GM23338 (cell line): ENCODE measurements at regions not wholly inside any gene's neighbourhood (a gene's known extent, or its start where the extent isn't known, plus 50 kb on each side); places are given as distances from the start of the nearest gene placed in this dataset.
A peak's percentile ranks its signal among the peaks of the same experiment; 100 is the strongest.

Experiments used
- ATAC-seq: fragments of 200-7000 bp; cut with Tn5 transposase; 3 replicates; pipeline ENCODE4 v1.9.1; 2020
- DNase-seq: peaks from one replicate; pipeline ENCODE4 v3.0.0-alpha.2; 2015; ENCODE audit warnings: low spot score
- H2AFZ ChIP-seq: fragments of 200-600 bp; sonication (generic); 2 replicates; pipeline ENCODE4 v1.8.0; 2016; ENCODE audit warnings: antibody characterized with exemption, mild to moderate bottlenecking, moderate library complexity
- H3F3A ChIP-seq: fragments of 200-600 bp; sonication (generic); replicated peaks from 2 replicates; pipeline ENCODE4 v1.8.0; 2017; ENCODE audit warnings: antibody characterized with exemption, mixed run types, low read depth
- H3K27ac ChIP-seq: fragments of 200-600 bp; sonication (generic); 2 replicates; pipeline ENCODE4 v1.6.1; 2016; ENCODE audit warnings: low read depth
- H3K27me3 ChIP-seq: fragments of 200-600 bp; sonication (generic); 2 replicates; pipeline ENCODE4 v1.8.0; 2016; ENCODE audit warnings: mild to moderate bottlenecking, mixed run types, moderate library complexity; ENCODE audit not compliant: insufficient read depth
- H3K36me3 ChIP-seq: fragments of 200-600 bp; sonication (generic); 2 replicates; pipeline ENCODE4 v1.8.0; 2016; ENCODE audit warnings: mild to moderate bottlenecking; ENCODE audit not compliant: insufficient read depth
- H3K4me1 ChIP-seq: fragments of 200-600 bp; sonication (generic); 2 replicates; pipeline ENCODE4 v1.8.0; 2016; ENCODE audit warnings: mild to moderate bottlenecking, moderate library complexity; ENCODE audit not compliant: insufficient read depth
- H3K4me2 ChIP-seq: fragments of 200-600 bp; sonication (generic); 2 replicates; pipeline ENCODE4 v1.7.1; 2017; ENCODE audit warnings: mixed run types
- H3K4me3 ChIP-seq: fragments of 200-600 bp; sonication (generic); 2 replicates; pipeline ENCODE4 v1.6.1; 2016; ENCODE audit warnings: mixed run types
- H3K79me2 ChIP-seq: fragments of 200-600 bp; sonication (generic); replicated peaks from 2 replicates; pipeline ENCODE4 v1.8.0; 2017; ENCODE audit warnings: mild to moderate bottlenecking; ENCODE audit not compliant: insufficient read depth
- H3K9me2 ChIP-seq: fragments of 200-600 bp; sonication (generic); 2 replicates; pipeline ENCODE4 v1.8.0; 2017; ENCODE audit not compliant: insufficient read depth
- H4K20me1 ChIP-seq: fragments of 200-600 bp; sonication (generic); replicated peaks from 2 replicates; pipeline ENCODE4 v1.8.0; 2017; ENCODE audit warnings: mild to moderate bottlenecking; ENCODE audit not compliant: insufficient read depth
- H3K27ac Mint-ChIP-seq: 2 replicates; pipeline ENCODE4 v1.8.0; 2020; ENCODE audit warnings: inconsistent platforms, mild to moderate bottlenecking, moderate library complexity, mixed read lengths
- H3K27me3 Mint-ChIP-seq: 3 replicates; pipeline ENCODE4 v1.8.0; 2022; ENCODE audit warnings: low read depth, mild to moderate bottlenecking, moderate library complexity, mixed read lengths, inconsistent platforms; ENCODE audit not compliant: insufficient read depth, poor library complexity
- H3K36me3 Mint-ChIP-seq: 3 replicates; pipeline ENCODE4 v1.8.0; 2021; ENCODE audit warnings: low read depth, mild to moderate bottlenecking, inconsistent platforms, moderate library complexity, mixed read lengths
- H3K4me1 Mint-ChIP-seq: 3 replicates; pipeline ENCODE4 v1.8.0; 2020; ENCODE audit warnings: mild to moderate bottlenecking, inconsistent platforms, mixed read lengths
- H3K4me3 Mint-ChIP-seq: 3 replicates; pipeline ENCODE4 v1.8.0; 2021; ENCODE audit warnings: moderate library complexity, mild to moderate bottlenecking, inconsistent platforms, mixed read lengths
- H3K9me3 Mint-ChIP-seq: 3 replicates; pipeline ENCODE4 v1.8.0; 2020; ENCODE audit warnings: moderate library complexity, mild to moderate bottlenecking, inconsistent platforms, mixed read lengths
- CREB1 ChIP-seq: fragments of 250-450 bp; sonication (Bioruptor Pico); IDR thresholded peaks from 2 replicates; pipeline ENCODE4 v1.5.0; 2020; ENCODE audit warnings: low read depth, mild to moderate bottlenecking, moderate library complexity
- CTCF ChIP-seq, 2 experiments: fragments of 200-600 bp in 1 of 2; sonication (generic) in 1 of 2; conservative IDR thresholded peaks; 2 replicates each; pipeline versions ENCODE4 v1.5.1 to v1.6.1; 2016 to 2017; ENCODE audit warnings: antibody characterized with exemption in 2 of 2, low read depth in 2 of 2, mild to moderate bottlenecking in 2 of 2, moderate library complexity in 1 of 2
- ETS1 ChIP-seq: IDR thresholded peaks from 2 replicates; pipeline ENCODE4 v1.6.1; 2016; ENCODE audit warnings: antibody characterized with exemption
- EZH2phosphoT487 ChIP-seq: fragments of 200-600 bp; sonication (generic); IDR thresholded peaks from one replicate; pipeline ENCODE4 v1.8.1; 2018; ENCODE audit warnings: antibody characterized with exemption; ENCODE audit not compliant: unreplicated experiment
- JUNB ChIP-seq: IDR thresholded peaks from one replicate; pipeline ENCODE4 v1.6.1; 2016; ENCODE audit warnings: antibody characterized with exemption; ENCODE audit not compliant: unreplicated experiment
- POLR2AphosphoS5 ChIP-seq: IDR thresholded peaks from 2 replicates; pipeline ENCODE4 v1.6.1; 2016; ENCODE audit warnings: antibody characterized with exemption, low read depth
- REST ChIP-seq: IDR thresholded peaks from one replicate; pipeline ENCODE4 v1.6.1; 2018; ENCODE audit warnings: antibody characterized with exemption; ENCODE audit not compliant: unreplicated experiment
- STAT1 ChIP-seq: IDR thresholded peaks from one replicate; pipeline ENCODE4 v1.6.1; 2016; ENCODE audit warnings: antibody characterized with exemption; ENCODE audit not compliant: unreplicated experiment
- ZNF114 ChIP-seq: fragments of 250-450 bp; sonication (Bioruptor Pico); IDR thresholded peaks from 2 replicates; pipeline ENCODE4 v1.5.0; 2020; ENCODE audit warnings: mild to moderate bottlenecking, moderate library complexity
- ZNF331 ChIP-seq: fragments of 250-450 bp; sonication (Bioruptor Pico); IDR thresholded peaks from 2 replicates; pipeline ENCODE4 v1.5.0; 2020; ENCODE audit warnings: low read depth, mild to moderate bottlenecking, moderate library complexity

GRCh38 chr3:101998256-101998926 is 149.1 kb downstream of the NFKBIZ start:
- DNase-seq (no peak), ATAC-seq (no peak)
- Histone ChIP-seq H3K4me1 (no peaks in the 10 kb centered on the region), H3K4me2 (no peak overlapping the region), H3F3A (no peaks in the 10 kb centered on the region), H3K4me3 (no peak overlapping the region), H3K27ac (no peak overlapping the region), H2AFZ (no peak overlapping the region), H4K20me1 (no peaks in the 10 kb centered on the region), H3K27me3 (no peaks in the 10 kb centered on the region), H3K79me2 (no peaks in the 10 kb centered on the region), H3K9me2 (no peaks in the 10 kb centered on the region), H3K36me3 (no peaks in the 10 kb centered on the region)
- H3K4me1 Mint-ChIP-seq, result no peaks in the 10 kb centered on the region
- no peaks in the 10 kb centered on the region for H3K36me3 Mint-ChIP-seq
- H3K27me3 Mint-ChIP-seq, result no peaks in the 10 kb centered on the region
- no peak overlapping the region for H3K4me3 Mint-ChIP-seq
- TF ChIP-seq REST (no peak), EZH2phosphoT487 (no peak), ZNF114 (no peak), ETS1 (no peak), CTCF (conservative IDR thresholded peaks at IDR 0.05; ENCODE audit: low read depth in 2 of 2) (peak in 1 of 2 experiments; percentile 27; a peak in 1 of 4 replicates), JUNB (no peak)
- H3K9me3 Mint-ChIP-seq, result no peaks in the 10 kb centered on the region
- H3K27ac Mint-ChIP-seq, result no peak overlapping the region

GRCh38 chr3:101999177-101999779 is 150.0 kb downstream of the NFKBIZ start:
- Histone ChIP-seq H3F3A (no peaks in the 10 kb centered on the region), H3K79me2 (no peaks in the 10 kb centered on the region), H2AFZ (no peak overlapping the region), H3K36me3 (no peaks in the 10 kb centered on the region), H3K4me1 (no peaks in the 10 kb centered on the region), H3K4me2 (no peak overlapping the region), H3K9me2 (0 out of 2 replicates have a peak, but pooled peaks cover 3% of the 10 kb centered on the region), H4K20me1 (no peaks in the 10 kb centered on the region), H3K27me3 (no peaks in the 10 kb centered on the region), H3K27ac (no peak overlapping the region), H3K4me3 (no peak overlapping the region)
- ATAC-seq, result no peak
- Mint-ChIP-seq H3K4me1 (no peaks in the 10 kb centered on the region), H3K9me3 (no peaks in the 10 kb centered on the region), H3K36me3 (no peaks in the 10 kb centered on the region), H3K27me3 (no peaks in the 10 kb centered on the region), H3K4me3 (no peak overlapping the region), H3K27ac (no peak overlapping the region)
- no peak for DNase-seq
- TF ChIP-seq STAT1, result no peak
- no peak for TF ChIP-seq REST
- TF ChIP-seq JUNB, result no peak
- no peak for TF ChIP-seq POLR2AphosphoS5
- TF ChIP-seq CTCF (conservative IDR thresholded peaks at IDR 0.05; ENCODE audit: low read depth in 2 of 2), result no peak
- TF ChIP-seq ZNF331 (CRISPR knock-in tag), result no peak
- TF ChIP-seq CREB1 (CRISPR knock-in tag), result no peak
- TF ChIP-seq ZNF114, result no peak
